PC-3 (cell line): ENCODE measurements at regions not wholly inside any gene's neighbourhood (a gene's known extent, or its start where the extent isn't known, plus 50 kb on each side); places are given as distances from the start of the nearest gene placed in this dataset.

ENCODE experiments used
- ATAC-seq: fragments of 200-7000 bp; cut with Tn5 transposase; 2 replicates; pipeline ENCODE4 v1.9.1; 2020; ENCODE audit warnings: mild to moderate bottlenecking, moderate library complexity
- BruUV-seq: library from RNA; stranded (reverse); fragments of 400-500 nt; replicated peaks from 2 replicates; lab custom pipeline; 2021; lab: Mats Ljungman, UMichigan
- CTCF ChIA-PET: fragments of 300-600 bp; sonication (Branson Sonifier 250); formaldehyde crosslinking; loops from one replicate; lab custom pipeline; 2022; ENCODE audit warnings: antibody characterized with exemption; lab: Charles Lee
- POLR2A ChIA-PET: fragments of 300-600 bp; sonication (Branson Sonifier 250); formaldehyde crosslinking; loops from one replicate; lab custom pipeline; 2022; ENCODE audit warnings: antibody characterized with exemption; ENCODE audit not compliant: unreplicated experiment; lab: Charles Lee
- DNase-seq: peaks from one replicate; pipeline ENCODE4 v3.0.0-alpha.2; 2015
- H2AFZ ChIP-seq: fragments of 300-600 bp; sonication (generic); 2 replicates; pipeline ENCODE4 v1.6.0; 2016; ENCODE audit warnings: antibody characterized with exemption, low read length
- H3F3A ChIP-seq: fragments of 300-600 bp; sonication (generic); one replicate; pipeline ENCODE4 v1.6.0; 2017; ENCODE audit warnings: antibody characterized with exemption, low read length, control low read depth, mild to moderate bottlenecking; ENCODE audit not compliant: unreplicated experiment
- H3K27ac ChIP-seq: fragments of 300-600 bp; sonication (generic); 2 replicates; pipeline ENCODE4 v1.5.1; 2016; ENCODE audit warnings: mild to moderate bottlenecking, low read length
- H3K27me3 ChIP-seq: fragments of 300-600 bp; sonication (generic); 2 replicates; pipeline ENCODE4 v1.6.1; 2016; ENCODE audit warnings: low read length, mixed read lengths
- H3K36me3 ChIP-seq: fragments of 300-600 bp; sonication (generic); 2 replicates; pipeline ENCODE4 v1.6.1; 2016; ENCODE audit warnings: low read depth, mixed run types, low read length, mixed read lengths
- H3K4me1 ChIP-seq: fragments of 300-600 bp; sonication (generic); 2 replicates; pipeline ENCODE4 v1.5.1; 2016; ENCODE audit warnings: low read length; ENCODE audit not compliant: insufficient read depth
- H3K4me2 ChIP-seq: fragments of 300-600 bp; sonication (generic); 2 replicates; pipeline ENCODE4 v1.6.0; 2016; ENCODE audit warnings: low read length
- H3K4me3 ChIP-seq: fragments of 300-600 bp; sonication (generic); 2 replicates; pipeline ENCODE4 v1.5.1; 2016; ENCODE audit warnings: mild to moderate bottlenecking, low read length, mixed read lengths
- H3K79me2 ChIP-seq: fragments of 300-600 bp; sonication (generic); 2 replicates; pipeline ENCODE4 v1.6.1; 2017; ENCODE audit warnings: low read length, mixed read lengths
- H3K9ac ChIP-seq: fragments of 300-600 bp; sonication (generic); 2 replicates; pipeline ENCODE4 v1.6.0; 2016; ENCODE audit warnings: mild to moderate bottlenecking, low read length
- H3K9me2 ChIP-seq: fragments of 300-600 bp; sonication (generic); replicated peaks from 2 replicates; pipeline ENCODE4 v1.6.1; 2016; ENCODE audit warnings: mixed run types, low read length, mixed read lengths
- H3K9me3 ChIP-seq: fragments of 300-600 bp; sonication (generic); 2 replicates; pipeline ENCODE4 v1.6.1; 2016; ENCODE audit warnings: low read length, mixed read lengths
- H4K20me1 ChIP-seq: fragments of 300-600 bp; sonication (generic); 2 replicates; pipeline ENCODE4 v1.6.1; 2016; ENCODE audit warnings: low read length, mixed read lengths
- CTCF ChIP-seq: fragments of 300-600 bp; sonication (generic); conservative IDR thresholded peaks from 2 replicates; pipeline ENCODE4 v1.5.1; 2017; ENCODE audit warnings: antibody characterized with exemption, low read depth, mild to moderate bottlenecking, low read length
- EZH2 ChIP-seq: fragments of 300-600 bp; sonication (generic); IDR thresholded peaks from one replicate; pipeline ENCODE4 v1.6.1; 2017; ENCODE audit warnings: antibody characterized with exemption, mild to moderate bottlenecking, low read length; ENCODE audit not compliant: unreplicated experiment
- EZH2phosphoT487 ChIP-seq: fragments of 300-600 bp; sonication (generic); IDR thresholded peaks from 2 replicates; pipeline ENCODE4 v1.6.1; 2018; ENCODE audit warnings: mild to moderate bottlenecking, antibody characterized with exemption, low read length, borderline replicate concordance
- intact Hi-C: fragments of 100-400 bp; cut with micrococcal nuclease; formaldehyde crosslinking; loops from 2 replicates; pipeline ENCODE4 v1.9.0; 2023

- Histone ChIP-seq H3K9ac (no peak overlapping the region), H3K9me2 (no peaks in the 10 kb centered on the region), H3F3A (no peaks in the 10 kb centered on the region), H3K79me2 (no peaks in the 10 kb centered on the region), H3K4me2 (no peak overlapping the region), H2AFZ (no peak overlapping the region), H3K4me3 (no peak overlapping the region), H3K9me3 (no peaks in the 10 kb centered on the region), H3K36me3 (no peaks in the 10 kb centered on the region), H3K27me3 (no peaks in the 10 kb centered on the region), H4K20me1 (no peaks in the 10 kb centered on the region), H3K27ac (no peak overlapping the region), H3K4me1 (peaks cover 4% of the 10 kb centered on the region)
- DNase-seq, result no peak
- ChIA-PET CTCF (no interaction called here), POLR2A (no interaction called here)
- ATAC-seq, result no peak
- TF ChIP-seq EZH2phosphoT487 (no peak), CTCF (no peak)
- intact Hi-C loops, result no loop called here
- BruUV-seq, result no TSS peak
Measured at GRCh38 chr5:94027145-94027544, 285.7 kb upstream of the POU5F2 start.

GRCh38 chr5:94025788-94026473 is 284.5 kb upstream of the POU5F2 start:
- Histone ChIP-seq H3K4me1 (peaks cover 15% of the 10 kb centered on the region), H3K9me2 (no peaks in the 10 kb centered on the region), H3K36me3 (no peaks in the 10 kb centered on the region), H3K27me3 (no peaks in the 10 kb centered on the region), H3K27ac (no peak overlapping the region), H3K79me2 (no peaks in the 10 kb centered on the region), H3F3A (no peaks in the 10 kb centered on the region), H3K9me3 (no peaks in the 10 kb centered on the region), H3K4me2 (no peak overlapping the region), H3K9ac (no peak overlapping the region), H2AFZ (no peak overlapping the region), H4K20me1 (no peaks in the 10 kb centered on the region), H3K4me3 (no peak overlapping the region)
- POLR2A ChIA-PET, result no interaction called here
- peak; percentile 41 for TF ChIP-seq CTCF
- TF ChIP-seq EZH2, result no peak
- DNase-seq, result no peak
- BruUV-seq, result no TSS peak
- ATAC-seq, result no peak
- intact Hi-C loops, result no loop called here
- CTCF ChIA-PET, result no interaction called here

- Histone ChIP-seq H3F3A (no peaks in the 10 kb centered on the region), H3K36me3 (no peaks in the 10 kb centered on the region), H3K79me2 (no peaks in the 10 kb centered on the region), H4K20me1 (no peaks in the 10 kb centered on the region), H2AFZ (no peak overlapping the region), H3K9me3 (no peaks in the 10 kb centered on the region), H3K4me3 (no peak overlapping the region), H3K4me2 (no peak overlapping the region), H3K27me3 (no peaks in the 10 kb centered on the region), H3K9ac (no peak overlapping the region), H3K27ac (no peak overlapping the region), H3K4me1 (peaks cover 22% of the 10 kb centered on the region), H3K9me2 (no peaks in the 10 kb centered on the region)
- ChIA-PET CTCF (no interaction called here), POLR2A (no interaction called here)
- ATAC-seq (no peak), DNase-seq (no peak)
- BruUV-seq, result no TSS peak
- intact Hi-C loops, result no loop called here
- TF ChIP-seq EZH2, result no peak
- no peak for TF ChIP-seq CTCF
- TF ChIP-seq EZH2phosphoT487, result no peak
Measured at GRCh38 chr5:94024620-94025019, 283.2 kb upstream of the POU5F2 start.
